ENCODE measurements at regions not wholly inside any gene's neighbourhood (a gene's known extent, or its start where the extent isn't known, plus 50 kb on each side); places are given as distances from the start of the nearest gene placed in this dataset.

GRCh38 chr10:52939894-52940293, 167.3 kb upstream of the MBL2 start:
- no peak for DNase-seq

GRCh38 chr10:52933748-52934147, 161.2 kb upstream of the MBL2 start:
- DNase-seq = no peak

- DNase-seq = no peak
These were observed 155.1 kb upstream of the MBL2 start for GRCh38 chr10:52927678-52928077.

- no peak for DNase-seq
These were observed 150.9 kb upstream of the MBL2 start for GRCh38 chr10:52923520-52923919.

GRCh38 chr10:52918714-52919305, 146.2 kb upstream of the MBL2 start:
- no peak for DNase-seq

GRCh38 chr10:52915391-52915790, 142.8 kb upstream of the MBL2 start:
- DNase-seq = no peak

GRCh38 chr10:52911163-52911562, 138.6 kb upstream of the MBL2 start:
- DNase-seq = no peak

- DNase-seq = no peak
These were observed 135.9 kb upstream of the MBL2 start for GRCh38 chr10:52908478-52908877.

GRCh38 chr10:52906046-52906445, 133.5 kb upstream of the MBL2 start:
- no peak for DNase-seq

GRCh38 chr10:52903397-52903938, 130.9 kb upstream of the MBL2 start:
- no peak for DNase-seq

- no peak for DNase-seq
These were observed 128.0 kb upstream of the MBL2 start for GRCh38 chr10:52900593-52900992.

- DNase-seq = no peak
These were observed 124.6 kb upstream of the MBL2 start for GRCh38 chr10:52897162-52897561.

- no peak for DNase-seq
These were observed 122.5 kb upstream of the MBL2 start for GRCh38 chr10:52895059-52895458.

GRCh38 chr10:52890281-52890680, 117.7 kb upstream of the MBL2 start:
- no peak for DNase-seq

GRCh38 chr10:52889611-52890010, 117.0 kb upstream of the MBL2 start:
- DNase-seq = no peak

- peak; percentile 48 for DNase-seq
These were observed 111.7 kb upstream of the MBL2 start for GRCh38 chr10:52883996-52884871.

GRCh38 chr10:52879091-52879807, 106.7 kb upstream of the MBL2 start:
- DNase-seq = no peak

- no peak for DNase-seq
These were observed 104.9 kb upstream of the MBL2 start for GRCh38 chr10:52877451-52877850.

GRCh38 chr10:52875336-52875735, 102.8 kb upstream of the MBL2 start:
- no peak for DNase-seq

GRCh38 chr10:52874581-52874980, 102.0 kb upstream of the MBL2 start:
- DNase-seq = no peak

- no peak for DNase-seq
These were observed 98.7 kb upstream of the MBL2 start for GRCh38 chr10:52871191-52871843.

- no peak for DNase-seq
These were observed 98.0 kb upstream of the MBL2 start for GRCh38 chr10:52870562-52870961.

- no peak for DNase-seq
These were observed 97.3 kb upstream of the MBL2 start for GRCh38 chr10:52869864-52870263.
